Effector CD8-positive, alpha-beta T cell (primary cell): ENCODE measurements at regions not wholly inside any gene's neighbourhood (a gene's known extent, or its start where the extent isn't known, plus 50 kb on each side); places are given as distances from the start of the nearest gene placed in this dataset.

Experiments
- DNase-seq: peaks from one replicate; lab custom pipeline; 2025; lab: John Stamatoyannopoulos, UW

DNA sequence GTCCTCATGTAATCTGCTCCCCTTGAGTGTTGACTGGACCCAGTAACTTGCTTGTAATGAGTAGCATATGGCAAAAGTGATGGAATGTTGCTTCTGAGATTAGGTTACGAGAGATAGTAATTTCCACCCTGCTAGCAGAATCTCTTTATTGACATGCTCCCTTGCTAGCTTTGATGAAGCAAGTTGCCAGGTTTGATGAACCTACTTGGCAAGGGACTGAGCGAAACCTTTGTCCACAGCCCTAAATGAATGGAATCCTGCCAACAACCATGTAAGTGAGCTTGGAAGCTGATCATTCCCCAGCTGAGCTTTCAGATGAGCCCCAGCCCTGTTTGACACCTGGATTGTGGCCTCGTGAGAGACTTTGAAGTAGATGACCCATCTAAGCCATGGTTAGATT is 120.8 kb upstream of the PLXNC1 start:
- no peak for DNase-seq

DNA sequence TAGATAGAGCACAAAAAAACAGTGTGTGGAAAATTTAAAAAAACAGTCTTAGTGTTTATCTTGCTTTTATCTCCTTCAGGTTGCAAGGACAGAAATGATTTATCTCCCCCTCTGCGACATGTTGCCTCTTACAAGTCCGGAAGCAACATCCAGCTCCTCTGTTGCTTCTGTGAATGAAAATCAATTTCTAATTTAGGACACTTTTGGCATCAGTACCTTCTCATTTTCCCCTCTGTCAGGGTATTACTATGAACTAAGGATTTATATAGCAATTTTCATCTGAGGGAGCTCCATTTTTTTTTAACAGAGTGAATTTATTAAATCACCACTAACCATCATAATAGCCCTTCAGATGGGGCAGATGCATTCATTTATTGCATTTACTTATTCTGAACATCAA is 116.6 kb upstream of the PLXNC1 start:
- no peak for DNase-seq

DNA sequence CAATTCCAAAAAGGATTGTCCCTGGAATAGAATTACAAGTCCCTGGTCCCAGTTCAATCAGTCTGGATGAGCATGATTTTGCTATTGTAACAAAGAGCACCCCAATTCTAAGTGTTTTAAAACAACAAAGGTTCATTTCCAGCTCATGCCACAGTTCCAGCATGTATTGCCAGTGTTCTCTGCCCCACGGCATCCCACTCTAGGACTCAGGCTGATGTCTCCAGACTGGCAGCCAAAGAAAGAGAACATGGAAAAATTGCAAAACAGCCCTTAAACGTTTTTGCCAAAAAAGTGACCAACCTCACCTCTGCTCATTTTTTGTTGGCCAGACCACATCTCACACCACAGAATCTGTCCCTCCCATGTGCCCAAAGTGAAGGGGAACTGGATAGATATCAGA is 116.0 kb upstream of the PLXNC1 start:
- DNase-seq = no peak

DNA sequence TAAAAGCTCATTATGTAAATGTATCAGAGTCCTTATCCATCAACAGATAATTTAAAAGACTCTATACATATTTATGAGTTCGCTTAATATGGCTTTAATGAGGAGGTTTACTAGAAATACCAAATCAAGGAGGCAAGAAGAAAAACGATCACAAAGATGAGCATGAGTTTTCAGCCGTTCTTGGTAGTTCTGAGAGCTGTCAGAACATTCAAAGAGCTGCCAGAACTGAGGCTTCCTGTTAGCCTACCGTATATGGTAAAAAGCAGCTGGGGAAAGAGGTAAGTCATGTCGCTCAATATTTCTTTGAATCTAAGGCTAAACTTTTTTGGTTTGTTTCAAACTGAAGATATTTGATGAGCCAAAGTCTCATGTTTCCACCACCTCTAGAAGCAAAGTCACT is 115.3 kb upstream of the PLXNC1 start:
- no peak for DNase-seq

- DNase-seq = no peak
Observed at GRCh38 chr12:94033784-94034183, 114.6 kb upstream of the PLXNC1 start.

DNA sequence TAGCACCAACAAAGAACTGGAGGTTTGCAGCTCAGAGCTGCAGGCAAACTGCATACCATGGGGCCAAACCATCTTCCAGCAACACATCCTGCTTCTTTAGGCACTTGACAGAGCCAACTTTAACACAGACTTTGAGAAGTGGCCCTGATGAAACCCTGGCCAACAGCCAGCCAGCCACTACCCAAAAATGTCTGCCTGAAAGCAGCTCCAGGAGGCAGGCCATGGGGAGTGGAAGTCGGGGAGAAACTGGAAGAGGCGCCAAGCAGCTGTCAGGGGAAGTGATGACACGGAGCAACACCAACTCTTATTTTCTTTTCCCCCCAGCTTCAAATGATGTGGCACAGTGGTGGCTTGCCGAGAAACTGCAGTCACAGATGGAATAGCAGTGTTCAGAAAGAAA is 110.9 kb upstream of the PLXNC1 start:
- DNase-seq = no peak

DNA sequence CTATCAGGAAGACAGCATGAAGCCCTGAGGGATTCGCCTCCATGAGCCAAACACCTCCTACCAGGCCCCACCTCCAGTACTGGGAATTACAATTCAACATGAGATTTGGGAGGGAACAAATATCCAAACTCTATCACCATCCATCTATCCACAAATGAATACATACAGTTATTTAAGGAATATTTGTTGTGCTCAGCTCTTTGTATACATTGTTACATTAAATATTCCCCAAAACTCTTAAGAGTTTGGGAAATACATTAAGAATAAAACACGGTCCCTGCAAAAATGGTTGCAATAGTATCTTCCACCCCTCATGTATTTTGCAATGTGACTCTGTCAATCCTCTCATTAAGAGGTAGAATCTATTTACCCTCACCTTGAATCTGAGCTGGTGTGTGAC is 109.8 kb upstream of the PLXNC1 start:
- DNase-seq = no peak

- no peak for DNase-seq
Observed at GRCh38 chr12:94039199-94039840, 109.1 kb upstream of the PLXNC1 start.

GRCh38 chr12:94039914-94040313 is 108.5 kb upstream of the PLXNC1 start:
- DNase-seq = no peak

DNA sequence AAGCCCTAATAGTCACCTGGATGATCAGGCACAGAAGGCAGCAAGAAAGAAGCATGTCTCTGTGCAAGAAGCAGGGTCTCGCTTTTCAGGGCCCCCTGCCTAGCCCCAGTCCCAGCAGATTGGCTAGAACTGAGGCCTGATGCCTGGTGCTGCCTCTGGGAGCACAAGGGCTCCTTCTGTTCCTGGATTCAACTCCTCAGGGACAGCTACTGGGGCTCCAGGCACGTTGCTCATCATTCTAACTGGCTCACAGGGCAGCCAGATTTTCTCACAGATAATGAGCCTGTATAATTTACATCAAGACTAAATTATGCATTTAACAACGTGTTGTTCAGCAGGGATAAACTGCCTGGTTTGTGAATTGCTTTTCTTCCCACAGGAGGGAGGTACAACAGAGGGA is 106.5 kb upstream of the PLXNC1 start:
- DNase-seq = no peak

- DNase-seq = no peak
Observed at GRCh38 chr12:94042321-94042720, 106.1 kb upstream of the PLXNC1 start.

DNA sequence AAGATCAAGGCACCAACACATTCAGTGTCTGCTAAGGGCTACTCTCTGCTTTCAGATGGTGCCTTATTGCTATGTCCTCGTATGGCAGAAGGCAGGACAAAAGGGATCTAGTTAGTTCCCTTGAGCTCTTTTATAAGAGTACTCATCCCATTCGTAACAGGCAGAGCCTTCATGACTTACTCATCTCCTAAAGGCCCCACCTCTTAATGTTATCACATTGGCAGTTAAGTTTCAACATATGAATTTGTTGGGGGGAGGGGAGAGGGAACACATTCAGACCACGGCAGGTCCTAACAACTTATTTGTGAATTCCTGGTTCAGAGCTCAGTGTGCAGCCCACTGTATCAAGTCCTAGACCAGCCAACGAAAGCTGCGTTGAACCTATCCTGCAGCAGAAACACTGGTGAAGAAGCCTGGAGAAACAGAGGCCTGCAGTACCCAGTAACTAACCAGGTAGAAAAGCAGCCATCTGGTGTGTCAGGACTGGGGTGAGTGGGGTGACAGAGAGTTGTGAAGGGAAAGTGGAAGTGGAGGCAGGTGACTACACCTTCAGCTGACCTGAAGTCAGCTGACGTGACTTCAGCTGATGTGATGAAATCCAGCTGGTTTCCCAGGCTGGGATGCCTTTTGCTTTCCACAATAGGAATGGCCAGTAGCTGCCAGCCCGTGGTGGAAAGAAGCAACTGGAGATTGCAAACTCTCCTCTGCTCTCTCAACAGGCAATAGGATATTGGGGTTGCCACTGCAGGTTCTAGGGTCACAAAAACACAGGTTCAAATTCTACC is 101.6 kb upstream of the PLXNC1 start:
- DNase-seq = no peak

- DNase-seq = no peak
Observed at GRCh38 chr12:94047781-94048567, 100.4 kb upstream of the PLXNC1 start.

DNA sequence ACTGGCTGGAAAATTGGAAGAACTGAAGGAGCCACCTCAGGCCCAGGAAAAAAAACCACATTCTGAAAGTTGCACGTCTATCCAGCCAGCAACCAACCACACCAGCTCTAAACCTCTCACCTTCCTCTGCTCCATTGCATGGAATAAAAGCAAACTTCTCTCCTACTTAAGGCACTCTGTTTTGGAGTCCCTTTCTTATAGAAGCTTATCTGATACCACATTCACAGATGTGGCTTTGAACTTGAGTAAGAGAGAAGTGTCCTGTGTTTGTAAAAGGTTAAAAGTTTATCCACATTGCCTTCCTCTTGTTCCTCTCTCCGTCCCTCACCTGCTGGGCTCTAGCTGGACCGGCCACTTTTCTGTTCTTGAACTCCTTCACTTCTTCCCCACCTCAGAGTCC is 99.6 kb upstream of the PLXNC1 start:
- no peak for DNase-seq

DNA sequence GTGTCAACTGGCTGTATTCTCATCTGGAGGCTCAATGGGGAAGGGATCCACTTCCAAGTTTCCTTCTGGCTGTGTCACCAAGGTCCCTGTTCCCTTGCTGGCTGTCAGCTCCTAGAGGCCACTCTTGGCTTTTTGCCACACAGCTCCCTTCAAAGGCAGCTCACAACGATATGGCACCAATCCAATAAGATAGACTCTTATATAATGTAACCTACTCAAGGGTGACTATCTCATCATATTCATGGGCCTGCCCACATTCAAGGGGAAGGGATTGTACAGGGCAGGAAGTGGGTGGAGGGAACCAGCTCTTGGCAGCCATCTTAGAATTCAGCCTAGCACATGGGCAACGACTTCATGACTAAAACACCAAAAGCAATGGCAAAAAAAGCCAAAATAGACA is 98.7 kb upstream of the PLXNC1 start:
- DNase-seq = no peak

DNA sequence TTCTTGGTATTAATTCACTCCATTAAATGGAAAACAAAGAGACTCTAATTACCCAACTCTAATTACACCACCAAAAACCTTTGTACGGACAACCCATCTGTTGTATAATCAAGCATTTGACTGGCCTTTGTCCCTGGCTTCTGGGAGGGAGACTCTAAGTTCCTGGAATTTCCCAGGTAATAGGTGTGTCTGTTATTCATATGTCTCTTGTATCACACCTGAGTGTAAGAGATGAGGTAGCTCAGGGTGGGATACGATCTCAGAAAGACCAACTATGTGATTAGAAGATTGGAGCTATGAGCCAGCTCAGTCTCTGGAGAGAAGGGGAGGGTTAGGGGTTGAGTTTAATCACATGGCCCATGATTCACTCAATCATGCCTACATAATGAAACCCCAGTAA is 94.7 kb upstream of the PLXNC1 start:
- no peak for DNase-seq

DNA sequence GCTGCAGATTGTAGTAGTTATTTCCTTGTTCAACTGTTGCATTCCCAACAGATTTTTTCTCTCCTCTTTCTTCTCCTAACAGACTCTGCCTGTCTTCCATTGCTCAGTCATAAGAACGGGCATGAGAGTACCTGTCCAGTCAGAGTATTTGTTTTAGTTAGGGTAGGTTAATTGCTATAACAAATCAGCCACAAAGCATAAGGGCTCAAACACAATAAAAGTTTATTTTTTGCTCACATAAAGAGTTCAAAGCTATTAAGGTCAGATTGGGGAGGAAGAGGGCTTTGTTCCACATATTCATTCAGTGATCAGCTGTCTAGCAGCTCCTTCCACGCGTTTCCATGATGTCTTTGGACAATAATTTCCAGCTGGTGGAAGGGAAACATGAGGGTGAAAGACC is 92.8 kb upstream of the PLXNC1 start:
- DNase-seq = no peak

GRCh38 chr12:94056419-94057158 is 91.8 kb upstream of the PLXNC1 start:
- DNase-seq = no peak

GRCh38 chr12:94057262-94058151 is 90.9 kb upstream of the PLXNC1 start:
- no peak for DNase-seq

GRCh38 chr12:94059394-94060368 is 88.7 kb upstream of the PLXNC1 start:
- no peak for DNase-seq
